CD4-positive, alpha-beta T cell (primary cell): ENCODE measurements at regions not wholly inside any gene's neighbourhood (a gene's known extent, or its start where the extent isn't known, plus 50 kb on each side); places are given as distances from the start of the nearest gene placed in this dataset.

Source experiments
- ATAC-seq: fragments of 200-7000 bp; cut with Tn5 transposase; one replicate; pipeline ENCODE4 v1.10.0; 2022; ENCODE audit warnings: mild to moderate bottlenecking; ENCODE audit not compliant: poor library complexity
- CTCF ChIA-PET: fragments of 350-600 bp; sonication (Branson Sonifier 250); formaldehyde crosslinking; loops from one replicate; lab custom pipeline; 2021; ENCODE audit warnings: antibody characterized with exemption, inconsistent platforms; lab: Charles Lee
- POLR2A ChIA-PET: fragments of 350-600 bp; sonication (Branson Sonifier 250); formaldehyde crosslinking; loops from one replicate; lab custom pipeline; 2021; ENCODE audit warnings: antibody characterized with exemption, inconsistent platforms; lab: Charles Lee
- DNase-seq, 14 experiments: peaks; one replicate each; pipeline ENCODE4 v3.0.0-alpha.2; 2013 to 2020; ENCODE audit warnings: mixed read lengths in 2 of 14
- H3K27ac ChIP-seq, 2 donors: one replicate each; pipeline versions ENCODE4 v1.5.1 to v1.7.0; 2013; ENCODE audit warnings: low read length in 2 of 2, low read depth in 1 of 2, mild to moderate bottlenecking in 1 of 2
- H3K27me3 ChIP-seq, 2 experiments: 1 replicate in 1 of 2; 2 replicates in 1 of 2; pipeline versions ENCODE4 v1.6.1 to v1.7.0; 2013; ENCODE audit warnings: low read length in 2 of 2, control low read depth in 1 of 2, mild to moderate bottlenecking in 1 of 2, moderate library complexity in 1 of 2; ENCODE audit not compliant: insufficient read depth in 2 of 2, control insufficient read depth in 1 of 2
- H3K36me3 ChIP-seq: one replicate; pipeline ENCODE4 v1.6.1; 2013; ENCODE audit warnings: low read length, control low read depth; ENCODE audit not compliant: insufficient read depth
- H3K4me1 ChIP-seq: one replicate; pipeline ENCODE4 v1.6.1; 2013; ENCODE audit warnings: low read length, control low read depth; ENCODE audit not compliant: insufficient read depth
- H3K4me3 ChIP-seq: one replicate; pipeline ENCODE4 v1.5.1; 2013; ENCODE audit warnings: mild to moderate bottlenecking, low read length, moderate library complexity
- H3K9me3 ChIP-seq, 2 experiments: 1 replicate in 1 of 2; 2 replicates in 1 of 2; pipeline versions ENCODE4 v1.6.1 to v1.7.0; 2013; ENCODE audit warnings: low read length in 2 of 2, mild to moderate bottlenecking in 2 of 2, control low read depth in 1 of 2, moderate library complexity in 1 of 2; ENCODE audit not compliant: control insufficient read depth in 1 of 2, insufficient read depth in 1 of 2
- H3K27ac Mint-ChIP-seq: one replicate; pipeline ENCODE4 v1.8.0; 2020; ENCODE audit warnings: mixed read lengths
- H3K27me3 Mint-ChIP-seq: one replicate; pipeline ENCODE4 v1.8.0; 2021; ENCODE audit warnings: mixed read lengths
- H3K36me3 Mint-ChIP-seq: one replicate; pipeline ENCODE4 v1.8.0; 2021; ENCODE audit warnings: low read depth, mixed read lengths
- H3K4me1 Mint-ChIP-seq: one replicate; pipeline ENCODE4 v1.8.0; 2021; ENCODE audit warnings: low read depth, mixed read lengths
- H3K4me3 Mint-ChIP-seq: one replicate; pipeline ENCODE4 v1.8.0; 2020; ENCODE audit warnings: mild to moderate bottlenecking, mixed read lengths
- H3K9me3 Mint-ChIP-seq: one replicate; pipeline ENCODE4 v1.8.0; 2020; ENCODE audit warnings: mixed read lengths
- intact Hi-C, 2 experiments: fragments of 100-400 bp; cut with DNase I in 1 of 2; cut with micrococcal nuclease in 1 of 2; formaldehyde crosslinking; loops; one replicate each; pipeline versions ENCODE4 v1.15.1 to v1.9.0; 2023 to 2025; cut with DNase I, micrococcal nuclease
- TF ChIP-seq, protein P1 (sequence below): fragments of 200-600 bp; IDR thresholded peaks from one replicate; pipeline ENCODE4 v1.8.0; 2022; ENCODE audit warnings: antibody characterized with exemption, mild to moderate bottlenecking

DNA sequence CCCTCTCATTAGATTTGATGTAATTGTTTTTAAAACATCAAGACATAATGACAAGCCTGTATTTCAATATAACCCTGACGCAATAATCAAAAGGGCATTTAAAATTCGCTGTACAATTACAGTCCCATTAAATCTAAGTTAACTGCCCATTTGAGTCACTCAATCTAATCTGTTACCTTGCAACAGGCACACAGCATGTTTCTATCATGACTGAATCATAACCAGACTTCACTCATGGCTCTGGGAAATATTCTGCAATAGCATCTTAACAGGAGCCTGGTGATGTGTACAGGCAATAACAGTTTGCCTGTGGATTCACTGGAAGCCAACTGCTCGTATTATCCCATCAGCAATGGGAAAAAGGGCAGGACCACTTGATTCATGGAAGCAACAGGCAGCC, 142.3 kb upstream of the NCKAP5 start:
- no peak for ATAC-seq
- Mint-ChIP-seq H3K36me3 (no peaks in the 10 kb centered on the region), H3K9me3 (no peaks in the 10 kb centered on the region), H3K4me1 (no peaks in the 10 kb centered on the region), H3K27ac (no peak overlapping the region), H3K27me3 (no peaks in the 10 kb centered on the region), H3K4me3 (no peak overlapping the region)
- H3K9me3 ChIP-seq, result no peaks in the 10 kb centered on the region
- peaks cover 0 to 2% of the 10 kb centered on the region in 2 experiments for H3K27me3 ChIP-seq
- TF ChIP-seq, protein P1, sequence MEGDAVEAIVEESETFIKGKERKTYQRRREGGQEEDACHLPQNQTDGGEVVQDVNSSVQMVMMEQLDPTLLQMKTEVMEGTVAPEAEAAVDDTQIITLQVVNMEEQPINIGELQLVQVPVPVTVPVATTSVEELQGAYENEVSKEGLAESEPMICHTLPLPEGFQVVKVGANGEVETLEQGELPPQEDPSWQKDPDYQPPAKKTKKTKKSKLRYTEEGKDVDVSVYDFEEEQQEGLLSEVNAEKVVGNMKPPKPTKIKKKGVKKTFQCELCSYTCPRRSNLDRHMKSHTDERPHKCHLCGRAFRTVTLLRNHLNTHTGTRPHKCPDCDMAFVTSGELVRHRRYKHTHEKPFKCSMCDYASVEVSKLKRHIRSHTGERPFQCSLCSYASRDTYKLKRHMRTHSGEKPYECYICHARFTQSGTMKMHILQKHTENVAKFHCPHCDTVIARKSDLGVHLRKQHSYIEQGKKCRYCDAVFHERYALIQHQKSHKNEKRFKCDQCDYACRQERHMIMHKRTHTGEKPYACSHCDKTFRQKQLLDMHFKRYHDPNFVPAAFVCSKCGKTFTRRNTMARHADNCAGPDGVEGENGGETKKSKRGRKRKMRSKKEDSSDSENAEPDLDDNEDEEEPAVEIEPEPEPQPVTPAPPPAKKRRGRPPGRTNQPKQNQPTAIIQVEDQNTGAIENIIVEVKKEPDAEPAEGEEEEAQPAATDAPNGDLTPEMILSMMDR, result no peak
- no peaks in the 10 kb centered on the region for H3K4me1 ChIP-seq
- no peak for DNase-seq
- no peaks in the 10 kb centered on the region for H3K36me3 ChIP-seq
- H3K27ac ChIP-seq, result no peak overlapping the region
- no peak overlapping the region for H3K4me3 ChIP-seq
- CTCF ChIA-PET, result no interaction called here
- intact Hi-C loops, result no loop called here
- POLR2A ChIA-PET, result no interaction called here

DNA sequence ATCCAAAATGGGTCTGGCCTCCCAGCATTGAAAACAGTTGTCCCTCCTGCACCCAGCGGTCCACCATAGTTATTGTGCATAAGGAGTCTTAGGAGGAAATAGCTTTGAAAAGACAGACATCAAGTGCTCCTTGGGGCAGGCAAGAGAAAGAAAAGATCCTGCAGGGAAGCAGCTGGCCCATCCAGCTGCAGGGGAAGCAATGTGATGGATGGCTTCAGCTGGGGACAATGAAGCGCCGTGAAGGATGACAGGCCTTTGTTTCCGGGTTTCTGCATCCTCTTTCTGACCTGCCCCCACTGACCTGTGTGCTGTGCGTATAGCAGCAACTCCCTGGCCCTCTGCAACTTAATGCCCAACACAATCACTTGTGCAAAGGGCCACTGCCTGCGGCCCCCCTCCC, 142.9 kb upstream of the NCKAP5 start:
- ChIA-PET CTCF (no interaction called here), POLR2A (no interaction called here)
- no peaks in the 10 kb centered on the region for H3K36me3 ChIP-seq
- H3K36me3 Mint-ChIP-seq, result no peaks in the 10 kb centered on the region
- no peaks in the 10 kb centered on the region for H3K9me3 ChIP-seq
- no peaks in the 10 kb centered on the region for H3K4me1 ChIP-seq
- no peaks in the 10 kb centered on the region for H3K9me3 Mint-ChIP-seq
- ATAC-seq, result no peak
- no peak overlapping the region for H3K27ac Mint-ChIP-seq
- DNase-seq, result no peak
- H3K4me3 ChIP-seq, result no peak overlapping the region
- no peak overlapping the region for H3K27ac ChIP-seq
- no peaks in the 10 kb centered on the region for H3K4me1 Mint-ChIP-seq
- TF ChIP-seq, protein P1, result no peak
- no peak overlapping the region for H3K4me3 Mint-ChIP-seq
- intact Hi-C loops, result no loop called here
- H3K27me3 Mint-ChIP-seq, result no peaks in the 10 kb centered on the region
- H3K27me3 ChIP-seq, result peaks cover 0 to 2% of the 10 kb centered on the region in 2 experiments

- H3K27ac Mint-ChIP-seq, result no peak overlapping the region
- Histone ChIP-seq H3K4me1 (no peaks in the 10 kb centered on the region), H3K9me3 (no peaks in the 10 kb centered on the region), H3K27me3 (peaks cover 0 to 2% of the 10 kb centered on the region in 2 experiments), H3K27ac (no peak overlapping the region), H3K36me3 (no peaks in the 10 kb centered on the region), H3K4me3 (no peak overlapping the region)
- no peaks in the 10 kb centered on the region for H3K4me1 Mint-ChIP-seq
- H3K36me3 Mint-ChIP-seq, result no peaks in the 10 kb centered on the region
- intact Hi-C loops, result no loop called here
- no peaks in the 10 kb centered on the region for H3K9me3 Mint-ChIP-seq
- no peak overlapping the region for H3K4me3 Mint-ChIP-seq
- no peak for DNase-seq
- ChIA-PET CTCF (no interaction called here), POLR2A (no interaction called here)
- no peak for ATAC-seq
- TF ChIP-seq, protein P1, result no peak
- no peaks in the 10 kb centered on the region for H3K27me3 Mint-ChIP-seq
Observed at GRCh38 chr2:133711806-133712205, 143.5 kb upstream of the NCKAP5 start.
